ENCODE measurements at regions not wholly inside any gene's neighbourhood (a gene's known extent, or its start where the extent isn't known, plus 50 kb on each side); places are given as distances from the start of the nearest gene placed in this dataset.

DNA sequence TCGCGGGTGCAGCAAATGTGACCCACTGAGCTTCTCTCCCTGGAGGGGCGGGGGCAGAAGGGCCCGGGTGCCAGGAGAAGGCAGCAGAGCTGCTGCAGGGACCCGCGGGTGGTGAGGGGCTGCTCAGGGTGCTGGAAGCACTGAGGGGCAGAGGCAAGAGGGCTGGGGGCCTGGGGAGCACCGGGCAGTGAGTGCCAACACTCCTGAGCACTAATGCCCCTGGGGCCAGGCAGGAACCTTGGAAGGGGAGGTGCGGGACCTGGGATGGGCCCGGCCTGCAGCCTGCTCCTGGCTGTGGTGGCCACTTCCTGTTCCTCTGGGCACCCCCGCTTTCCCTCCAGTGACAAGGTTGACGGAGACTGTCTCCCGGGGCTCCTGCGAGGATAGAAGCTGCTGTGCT is 66.5 kb upstream of the ADRA2C start:
- H3K4me3 ChIP-seq (ENCODE audit: low read depth, low read length) = no peak overlapping the region
- H3K36me3 ChIP-seq (ENCODE audit: control insufficient read depth, insufficient read depth, low read length) = no peaks in the 10 kb centered on the region
- no peaks in the 10 kb centered on the region for H3K27me3 ChIP-seq (ENCODE audit: control insufficient read depth, insufficient read depth, low read length)
- TF ChIP-seq, protein P1, sequence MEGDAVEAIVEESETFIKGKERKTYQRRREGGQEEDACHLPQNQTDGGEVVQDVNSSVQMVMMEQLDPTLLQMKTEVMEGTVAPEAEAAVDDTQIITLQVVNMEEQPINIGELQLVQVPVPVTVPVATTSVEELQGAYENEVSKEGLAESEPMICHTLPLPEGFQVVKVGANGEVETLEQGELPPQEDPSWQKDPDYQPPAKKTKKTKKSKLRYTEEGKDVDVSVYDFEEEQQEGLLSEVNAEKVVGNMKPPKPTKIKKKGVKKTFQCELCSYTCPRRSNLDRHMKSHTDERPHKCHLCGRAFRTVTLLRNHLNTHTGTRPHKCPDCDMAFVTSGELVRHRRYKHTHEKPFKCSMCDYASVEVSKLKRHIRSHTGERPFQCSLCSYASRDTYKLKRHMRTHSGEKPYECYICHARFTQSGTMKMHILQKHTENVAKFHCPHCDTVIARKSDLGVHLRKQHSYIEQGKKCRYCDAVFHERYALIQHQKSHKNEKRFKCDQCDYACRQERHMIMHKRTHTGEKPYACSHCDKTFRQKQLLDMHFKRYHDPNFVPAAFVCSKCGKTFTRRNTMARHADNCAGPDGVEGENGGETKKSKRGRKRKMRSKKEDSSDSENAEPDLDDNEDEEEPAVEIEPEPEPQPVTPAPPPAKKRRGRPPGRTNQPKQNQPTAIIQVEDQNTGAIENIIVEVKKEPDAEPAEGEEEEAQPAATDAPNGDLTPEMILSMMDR (IDR thresholded peaks at IDR 0.05; ENCODE audit: insufficient read depth, low read length, severe bottlenecking) = no peak
- no peak for DNase-seq (ENCODE audit: low read depth)
- FAIRE-seq = no peak

DNA sequence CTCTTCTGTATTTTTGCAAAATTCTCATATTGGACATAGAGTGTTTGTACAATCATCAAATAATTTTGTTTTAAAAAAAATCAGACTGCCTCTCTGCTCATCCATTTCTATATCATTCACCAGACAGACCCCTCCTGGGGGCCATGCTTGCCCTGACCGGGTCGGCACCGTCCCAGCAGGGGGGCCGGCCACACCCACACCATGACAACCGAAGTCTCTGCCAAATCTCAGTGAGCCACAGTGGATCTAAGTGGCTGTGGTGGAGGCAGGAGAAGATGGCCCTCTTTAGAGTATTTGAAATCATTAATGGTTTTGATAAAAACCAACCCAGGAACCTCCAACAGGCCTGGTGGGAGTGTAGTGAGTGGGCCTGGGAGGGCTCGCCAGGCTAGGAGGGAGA is 66.9 kb upstream of the ADRA2C start:
- no peak for FAIRE-seq
- H3K4me3 ChIP-seq (ENCODE audit: low read depth, low read length) = no peak overlapping the region
- TF ChIP-seq, protein P1 (IDR thresholded peaks at IDR 0.05; ENCODE audit: insufficient read depth, low read length, severe bottlenecking) = no peak
- no peaks in the 10 kb centered on the region for H3K36me3 ChIP-seq (ENCODE audit: control insufficient read depth, insufficient read depth, low read length)
- no peaks in the 10 kb centered on the region for H3K27me3 ChIP-seq (ENCODE audit: control insufficient read depth, insufficient read depth, low read length)
- DNase-seq (ENCODE audit: low read depth) = no peak

DNA sequence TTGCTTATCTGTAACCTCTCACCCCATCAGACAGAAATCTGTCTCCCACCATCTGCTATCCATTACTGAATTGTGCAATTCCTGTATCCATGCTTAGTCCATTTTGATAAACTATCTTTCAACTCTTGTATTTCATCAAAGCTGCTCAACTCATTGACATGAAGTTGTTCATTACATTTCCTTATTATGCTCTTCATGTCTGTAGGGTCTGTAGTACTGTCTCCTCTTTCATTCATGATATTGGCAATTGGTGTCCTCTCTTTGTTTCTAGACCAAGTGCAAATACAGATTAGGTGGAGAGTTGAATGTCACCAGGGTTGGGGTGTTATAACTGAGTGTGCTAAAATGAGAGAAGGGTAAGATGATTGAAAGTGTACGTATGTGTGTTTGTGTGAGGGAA is 69.2 kb upstream of the ADRA2C start:
- H3K27me3 ChIP-seq (ENCODE audit: control insufficient read depth, insufficient read depth, low read length) = no peaks in the 10 kb centered on the region
- TF ChIP-seq, protein P1 (IDR thresholded peaks at IDR 0.05; ENCODE audit: insufficient read depth, low read length, severe bottlenecking) = no peak
- FAIRE-seq = no peak
- H3K4me3 ChIP-seq (ENCODE audit: low read depth, low read length) = no peak overlapping the region
- DNase-seq (ENCODE audit: low read depth) = no peak
- no peaks in the 10 kb centered on the region for H3K36me3 ChIP-seq (ENCODE audit: control insufficient read depth, insufficient read depth, low read length)

DNA sequence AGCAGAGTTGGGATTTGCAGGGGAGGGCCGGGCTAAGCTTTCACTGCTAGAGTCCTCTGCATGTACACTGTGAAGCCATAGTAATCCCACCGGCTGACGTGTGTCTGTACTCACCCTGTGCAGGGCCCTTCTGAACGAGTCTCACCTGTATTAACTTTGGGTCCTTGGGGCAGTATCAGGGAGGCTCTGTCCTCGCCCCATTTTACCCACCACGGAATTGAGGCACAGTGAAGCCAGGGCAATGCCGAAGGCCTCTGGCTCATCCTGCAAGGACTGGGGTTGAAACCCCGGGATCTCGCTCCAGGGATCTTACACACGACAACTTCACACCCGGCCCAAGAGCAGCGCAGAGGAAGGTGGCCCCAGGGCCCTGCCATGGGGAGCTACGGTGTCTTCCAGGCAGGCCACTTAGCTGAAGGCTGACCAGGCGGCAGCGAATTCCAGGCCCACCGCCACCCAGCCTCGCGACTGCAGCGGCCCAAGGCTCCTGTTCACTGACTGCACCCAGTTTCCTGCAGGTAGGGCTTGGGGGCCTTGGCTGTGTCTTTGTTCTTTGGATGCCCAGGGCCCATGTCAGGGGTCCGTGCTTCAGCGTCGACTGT is 75.5 kb upstream of the ADRA2C start:
- FAIRE-seq (no peak), DNase-seq (ENCODE audit: low read depth) (no peak)
- H3K27me3 ChIP-seq (ENCODE audit: control insufficient read depth, insufficient read depth, low read length) = no peaks in the 10 kb centered on the region
- TF ChIP-seq, protein P1 (IDR thresholded peaks at IDR 0.05; ENCODE audit: insufficient read depth, low read length, severe bottlenecking) = no peak
- H3K36me3 ChIP-seq (ENCODE audit: control insufficient read depth, insufficient read depth, low read length) = no peaks in the 10 kb centered on the region
- no peak overlapping the region for H3K4me3 ChIP-seq (ENCODE audit: low read depth, low read length)

DNA sequence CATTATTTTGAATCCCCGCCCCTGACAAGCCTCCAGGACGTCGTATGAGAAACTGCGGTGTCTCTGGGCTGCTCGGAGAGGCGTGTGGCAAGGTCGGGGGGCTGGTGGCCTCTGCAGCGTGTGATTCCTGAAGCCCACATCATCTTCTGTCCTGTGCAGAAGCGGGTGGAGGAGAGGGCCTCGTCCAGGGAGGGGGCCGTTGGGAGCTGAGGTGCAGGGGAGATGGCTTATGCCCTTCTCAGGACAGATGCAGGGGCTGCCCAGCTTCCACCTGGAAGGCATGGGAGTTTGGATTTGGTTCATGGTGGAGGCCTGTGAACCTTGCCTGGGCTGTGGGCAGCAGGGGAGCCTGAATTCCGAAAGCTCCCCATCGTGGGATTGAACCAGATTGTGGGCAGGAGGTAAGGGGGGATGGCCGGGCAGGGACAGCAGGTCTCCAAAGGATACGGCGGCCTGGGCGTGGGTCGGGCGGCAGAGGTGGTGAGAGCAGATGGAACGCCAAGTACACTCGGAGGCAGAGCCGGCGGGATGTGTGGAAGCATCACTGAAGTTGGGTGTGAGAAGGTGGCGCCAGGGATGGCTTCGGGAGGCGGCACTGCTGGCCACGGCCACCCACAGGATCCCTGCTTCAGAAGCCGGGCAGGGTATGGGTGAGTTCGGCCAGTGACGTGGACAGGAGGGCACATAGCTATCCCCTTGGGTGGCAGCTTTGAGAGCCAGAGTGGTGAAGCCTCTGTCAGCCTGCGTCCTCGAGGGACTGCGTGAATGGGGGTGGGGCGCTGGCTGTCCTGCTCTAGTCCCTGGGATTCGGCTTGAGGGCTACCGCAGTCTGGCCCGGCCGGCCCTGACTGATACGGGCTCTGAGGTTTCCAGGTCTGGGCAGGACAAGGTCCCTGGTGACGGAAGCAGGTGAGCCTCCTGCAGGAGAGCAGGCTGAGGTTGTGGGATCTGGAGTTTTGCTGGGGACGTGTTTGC is 76.3 kb upstream of the ADRA2C start:
- FAIRE-seq = no peak
- no peaks in the 10 kb centered on the region for H3K27me3 ChIP-seq (ENCODE audit: control insufficient read depth, insufficient read depth, low read length)

More for the DNA sequence above, 76.3 kb upstream of the ADRA2C start:
- Histone ChIP-seq H3K36me3 (ENCODE audit: control insufficient read depth, insufficient read depth, low read length) (no peaks in the 10 kb centered on the region), H3K4me3 (ENCODE audit: low read depth, low read length) (no peak overlapping the region)
- TF ChIP-seq, protein P1 (IDR thresholded peaks at IDR 0.05; ENCODE audit: insufficient read depth, low read length, severe bottlenecking) = no peak
- no peak for DNase-seq (ENCODE audit: low read depth)

Measured in bronchial epithelial cell (primary cell).